HepG2 (cell line): ENCODE measurements at regions not wholly inside any gene's neighbourhood (a gene's known extent, or its start where the extent isn't known, plus 50 kb on each side); places are given as distances from the start of the nearest gene placed in this dataset.

Experiments used
- ATAC-seq: fragments of 200-7000 bp; cut with Tn5 transposase; 3 replicates; pipeline ENCODE4 v1.9.1; 2020; ENCODE audit warnings: mild to moderate bottlenecking, moderate library complexity
- BruUV-seq: library from RNA; stranded (reverse); fragments of 400-500 nt; replicated peaks from 2 replicates; lab custom pipeline; 2021; lab: Mats Ljungman, UMichigan
- CTCF ChIA-PET: fragments of 300-600 bp; formaldehyde crosslinking; extraction: SDS; loops from one replicate; lab custom pipeline; 2021; ENCODE audit warnings: low total read pairs, inconsistent platforms, low intra/inter-chr PET ratio; lab: Yijun Ruan, JAX
- POLR2A ChIA-PET: fragments of 350-600 bp; sonication (Branson Sonifier 250); formaldehyde crosslinking; loops from one replicate; lab custom pipeline; 2020; ENCODE audit warnings: antibody characterized with exemption, inconsistent platforms; lab: Yijun Ruan, JAX
- DNase-seq: peaks from one replicate; pipeline ENCODE4 v3.0.0-alpha.2; 2015; ENCODE audit warnings: low spot score
- FAIRE-seq: peaks from 3 replicates; lab custom pipeline; 2011; peaks lifted over from hg19 to GRCh38; lab: Jason Lieb, UNC
- H2AFZ ChIP-seq: one replicate; pipeline ENCODE4 v1.6.1; 2011; ENCODE audit warnings: low read length, inconsistent platforms
- H3K27ac ChIP-seq: fragments of 300-600 bp; 3 replicates; pipeline ENCODE4 v1.8.0; 2011; ENCODE audit warnings: mixed run types, mild to moderate bottlenecking, mixed read lengths, low read length, inconsistent platforms; ENCODE audit not compliant: insufficient read depth; ENCODE audit errors: extremely low read length
- H3K27me3 ChIP-seq, 2 experiments: fragments of 200-600 bp in 1 of 2; 2 replicates in 1 of 2; 3 replicates in 1 of 2; pipeline versions ENCODE4 v1.6.0 to v1.8.0; 2011; ENCODE audit warnings: low read length in 2 of 2, mild to moderate bottlenecking in 2 of 2, moderate library complexity in 2 of 2, inconsistent platforms in 1 of 2; ENCODE audit not compliant: insufficient read depth in 2 of 2, control insufficient read depth in 1 of 2
- H3K36me3 ChIP-seq, 2 experiments: fragments of 200-600 bp in 1 of 2; replicated peaks in 1 of 2; 2 replicates in 1 of 2; 3 replicates in 1 of 2; pipeline versions ENCODE4 v1.5.1 to v1.8.0; 2011; ENCODE audit warnings: low read length in 2 of 2, inconsistent platforms in 1 of 2; ENCODE audit not compliant: insufficient read depth in 2 of 2, control insufficient read depth in 1 of 2
- H3K4me1 ChIP-seq: 2 replicates; pipeline ENCODE4 v1.5.1; 2012; ENCODE audit warnings: low read length, inconsistent platforms; ENCODE audit not compliant: insufficient read depth
- H3K4me2 ChIP-seq: 2 replicates; pipeline ENCODE4 v1.6.0; 2011; ENCODE audit warnings: low read depth, low read length, inconsistent platforms
- H3K4me3 ChIP-seq, 3 experiments: fragments of 200-600 bp in 1 of 3; sonication (generic), shearing (Covaris generic) in 1 of 3; replicated peaks in 1 of 3; 2 replicates each; pipeline ENCODE4 v1.5.1; 2011 to 2016; ENCODE audit warnings: low read length in 3 of 3, inconsistent platforms in 2 of 3, low read depth in 2 of 3, mild to moderate bottlenecking in 2 of 3, control low read depth in 1 of 3, mixed read lengths in 1 of 3; ENCODE audit not compliant: insufficient read depth in 1 of 3
- H3K79me2 ChIP-seq: one replicate; pipeline ENCODE4 v1.6.1; 2011; ENCODE audit warnings: low read length, inconsistent platforms; ENCODE audit not compliant: insufficient read depth
- H3K9ac ChIP-seq: 2 replicates; pipeline ENCODE4 v1.6.0; 2011; ENCODE audit warnings: mild to moderate bottlenecking, low read depth, low read length, inconsistent platforms; ENCODE audit not compliant: insufficient read depth
- H3K9me3 ChIP-seq: 2 replicates; pipeline ENCODE4 v1.5.1; 2012; ENCODE audit warnings: mild to moderate bottlenecking, low read length
- H4K20me1 ChIP-seq: 2 replicates; pipeline ENCODE4 v1.6.0; 2011; ENCODE audit warnings: inconsistent platforms, mild to moderate bottlenecking, low read length, moderate library complexity; ENCODE audit not compliant: insufficient read depth
- BORCS8-MEF2B ChIP-seq: sonication (generic); formaldehyde crosslinking; IDR thresholded peaks from 2 replicates; pipeline ENCODE4 v1.8.0; 2022; ENCODE audit warnings: mild to moderate bottlenecking, missing genetic modification reagents
- HNRNPL ChIP-seq: fragments of 200-400 bp; formaldehyde crosslinking; IDR thresholded peaks from 2 replicates; pipeline ENCODE4 v1.6.1; 2017; ENCODE audit warnings: mild to moderate bottlenecking, low read depth, low read length
- HOXD1 ChIP-seq: sonication (generic); formaldehyde crosslinking; IDR thresholded peaks from 2 replicates; pipeline ENCODE4 v1.5.0; 2020; ENCODE audit warnings: missing genetic modification reagents
- PRMT3 ChIP-seq: sonication (generic); formaldehyde crosslinking; IDR thresholded peaks from 2 replicates; pipeline ENCODE4 v1.8.1; 2022; ENCODE audit warnings: low read depth, mild to moderate bottlenecking, moderate library complexity, missing genetic modification reagents, borderline replicate concordance
- SETDB1 ChIP-seq: sonication (generic); formaldehyde crosslinking; IDR thresholded peaks from 2 replicates; pipeline ENCODE4 v1.5.1; 2020; ENCODE audit warnings: missing genetic modification reagents, mild to moderate bottlenecking, borderline replicate concordance
- YEATS2 ChIP-seq: sonication (generic); formaldehyde crosslinking; IDR thresholded peaks from 2 replicates; pipeline ENCODE4 v1.4.0; 2020; ENCODE audit warnings: missing genetic modification reagents, borderline replicate concordance
- ZNF549 ChIP-seq: sonication (generic); formaldehyde crosslinking; IDR thresholded peaks from 2 replicates; pipeline ENCODE4 v1.5.0; 2020; ENCODE audit warnings: missing genetic modification reagents
- ZNF672 ChIP-seq: sonication (generic); formaldehyde crosslinking; IDR thresholded peaks from 2 replicates; pipeline ENCODE4 v1.8.1; 2022; ENCODE audit warnings: missing genetic modification reagents
- WGBS: methylation state at CpG from one replicate; pipeline ENCODE4 v1.1.6; 2017; ENCODE audit warnings: low lambda C conversion rate; 5-methylcytosine and 5-hydroxymethylcytosine counted together
- in situ Hi-C: cut with HindIII; loops from 2 replicates; pipeline ENCODE4 v1.10.0; 2017; ENCODE audit warnings: low pct_unique_long_range_greater_than_20kb; ENCODE audit not compliant: extremely low pct_ligation_motif_present
- intact Hi-C: fragments of 100-400 bp; cut with micrococcal nuclease; formaldehyde crosslinking; loops from one replicate; pipeline ENCODE4 v1.10.0; 2022; ENCODE audit not compliant: unreplicated experiment

DNA sequence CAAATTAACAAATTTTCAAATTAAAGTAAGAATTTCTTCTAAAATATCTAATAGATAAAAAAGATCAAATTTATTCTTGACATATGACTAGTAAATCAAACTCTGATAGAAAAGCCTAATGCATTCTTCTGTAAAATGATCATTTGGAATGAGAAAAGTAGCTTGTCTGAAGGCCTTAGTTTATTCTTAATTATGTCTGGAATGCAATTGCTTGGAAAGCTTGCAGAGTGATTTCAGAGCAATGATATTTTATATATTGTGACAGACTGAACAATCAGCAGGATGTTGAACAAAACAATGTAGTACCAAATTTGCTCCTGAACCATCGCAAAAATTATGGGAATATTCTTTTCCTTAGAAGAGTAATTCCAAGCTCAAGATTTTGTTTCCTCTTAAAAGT lies 789.6 kb upstream of the NOVA1 start:
- FAIRE-seq: no peak
- WGBS: 4% methylated on average over 1 of the region's 1 CpG

DNA sequence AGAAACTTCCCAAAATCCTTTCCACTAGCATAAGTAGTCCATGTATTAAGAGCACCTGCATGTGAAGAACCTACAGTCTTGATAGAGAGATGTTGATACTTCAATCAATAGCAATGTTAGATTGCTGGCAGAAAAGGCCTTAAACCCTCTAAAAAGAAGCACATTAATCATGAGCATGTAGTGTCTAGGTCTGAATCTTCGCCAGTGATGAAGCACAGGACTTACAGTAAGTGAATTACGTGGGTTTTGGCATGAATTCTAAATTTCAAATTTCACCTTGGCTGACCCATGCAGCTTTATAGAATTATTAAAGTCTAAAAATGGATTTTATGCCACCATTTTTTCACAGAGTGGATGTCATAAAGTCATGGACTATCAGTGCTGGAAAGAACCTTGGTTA lies 791.6 kb upstream of the NOVA1 start:
- Histone ChIP-seq H3K9me3 (peaks cover 91% of the 10 kb centered on the region), H2AFZ (no peak overlapping the region), H3K4me3 (no peak overlapping the region), H3K27ac (no peak overlapping the region), H3K27me3 (no peaks in the 10 kb centered on the region), H3K9ac (no peak overlapping the region), H3K4me2 (no peak overlapping the region), H4K20me1 (no peaks in the 10 kb centered on the region), H3K4me1 (no peaks in the 10 kb centered on the region), H3K79me2 (no peaks in the 10 kb centered on the region), H3K36me3 (no peaks in the 10 kb centered on the region)
- in situ Hi-C loops (no loop called here), intact Hi-C loops (no loop called here)
- TF ChIP-seq ZNF672 (CRISPR knock-in tag): no peak
- no peak for TF ChIP-seq YEATS2
- TF ChIP-seq HNRNPL: no peak
- no peak for TF ChIP-seq PRMT3 (CRISPR knock-in tag)
- no peak for TF ChIP-seq HOXD1
- TF ChIP-seq BORCS8-MEF2B (CRISPR knock-in tag): no peak
- ATAC-seq: no peak
- no TSS peak for BruUV-seq
- CTCF ChIA-PET: no interaction called here
- POLR2A ChIA-PET: no interaction called here
- FAIRE-seq: no peak
- DNase-seq: no peak
- 0% methylated on average over 2 of the region's 2 CpGs for WGBS

More for the DNA sequence above, 789.6 kb upstream of the NOVA1 start:
- no peak overlapping the region for H3K4me2 ChIP-seq
- no peaks in the 10 kb centered on the region for H3K36me3 ChIP-seq
- no peak overlapping the region for H3K9ac ChIP-seq
- TF ChIP-seq ZNF549 (no peak), SETDB1 (CRISPR knock-in tag) (no peak)
- H3K4me1 ChIP-seq: no peaks in the 10 kb centered on the region
- H3K79me2 ChIP-seq: no peaks in the 10 kb centered on the region
- no peak overlapping the region for H2AFZ ChIP-seq
- intact Hi-C loops (no loop called here), in situ Hi-C loops (no loop called here)
- ATAC-seq (no peak), DNase-seq (no peak)
- no TSS peak for BruUV-seq
- no peaks in the 10 kb centered on the region for H4K20me1 ChIP-seq
- H3K27me3 ChIP-seq: no peaks in the 10 kb centered on the region
- ChIA-PET CTCF (no interaction called here), POLR2A (no interaction called here)
- peaks cover 91% of the 10 kb centered on the region for H3K9me3 ChIP-seq
- no peak overlapping the region for H3K4me3 ChIP-seq
- H3K27ac ChIP-seq: no peak overlapping the region
